ENCODE measurements at regions not wholly inside any gene's neighbourhood (a gene's known extent, or its start where the extent isn't known, plus 50 kb on each side); places are given as distances from the start of the nearest gene placed in this dataset.

DNA sequence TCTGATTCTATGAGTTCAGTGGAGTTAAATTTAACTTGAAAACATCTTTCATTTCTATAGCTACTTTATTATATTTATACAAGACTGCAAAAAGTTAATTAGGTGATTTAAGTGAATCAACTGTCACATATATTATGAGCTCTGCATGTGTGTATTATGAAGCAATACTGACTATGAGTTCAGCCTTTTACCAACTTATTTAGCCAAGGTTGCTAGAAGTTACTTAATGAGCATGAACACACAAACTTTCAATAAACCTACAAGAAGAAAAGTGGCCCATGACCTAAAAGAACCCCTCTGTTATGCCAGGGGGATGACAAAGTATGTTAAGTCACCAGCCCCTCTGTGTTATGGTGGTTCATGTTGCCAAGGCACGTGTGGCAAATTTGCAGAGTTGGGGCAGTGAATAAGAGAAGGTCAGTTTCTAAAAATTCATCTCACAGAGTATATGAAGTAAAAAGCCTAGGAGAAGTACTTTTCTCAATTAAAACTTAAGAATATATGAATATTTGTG lies 86.7 kb upstream of the LYPLAL1 start:
- TF ChIP-seq, protein P1, sequence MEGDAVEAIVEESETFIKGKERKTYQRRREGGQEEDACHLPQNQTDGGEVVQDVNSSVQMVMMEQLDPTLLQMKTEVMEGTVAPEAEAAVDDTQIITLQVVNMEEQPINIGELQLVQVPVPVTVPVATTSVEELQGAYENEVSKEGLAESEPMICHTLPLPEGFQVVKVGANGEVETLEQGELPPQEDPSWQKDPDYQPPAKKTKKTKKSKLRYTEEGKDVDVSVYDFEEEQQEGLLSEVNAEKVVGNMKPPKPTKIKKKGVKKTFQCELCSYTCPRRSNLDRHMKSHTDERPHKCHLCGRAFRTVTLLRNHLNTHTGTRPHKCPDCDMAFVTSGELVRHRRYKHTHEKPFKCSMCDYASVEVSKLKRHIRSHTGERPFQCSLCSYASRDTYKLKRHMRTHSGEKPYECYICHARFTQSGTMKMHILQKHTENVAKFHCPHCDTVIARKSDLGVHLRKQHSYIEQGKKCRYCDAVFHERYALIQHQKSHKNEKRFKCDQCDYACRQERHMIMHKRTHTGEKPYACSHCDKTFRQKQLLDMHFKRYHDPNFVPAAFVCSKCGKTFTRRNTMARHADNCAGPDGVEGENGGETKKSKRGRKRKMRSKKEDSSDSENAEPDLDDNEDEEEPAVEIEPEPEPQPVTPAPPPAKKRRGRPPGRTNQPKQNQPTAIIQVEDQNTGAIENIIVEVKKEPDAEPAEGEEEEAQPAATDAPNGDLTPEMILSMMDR (conservative IDR thresholded peaks at IDR 0.05; ENCODE audit: low read length), result no peak
- TF ChIP-seq EZH2phosphoT487 (IDR thresholded peaks at IDR 0.05; ENCODE audit: borderline replicate concordance, low read depth, low read length), result no peak

Data from OCI-LY7 (cell line).